ENCODE measurements at regions not wholly inside any gene's neighbourhood (a gene's known extent, or its start where the extent isn't known, plus 50 kb on each side); places are given as distances from the start of the nearest gene placed in this dataset.

DNA sequence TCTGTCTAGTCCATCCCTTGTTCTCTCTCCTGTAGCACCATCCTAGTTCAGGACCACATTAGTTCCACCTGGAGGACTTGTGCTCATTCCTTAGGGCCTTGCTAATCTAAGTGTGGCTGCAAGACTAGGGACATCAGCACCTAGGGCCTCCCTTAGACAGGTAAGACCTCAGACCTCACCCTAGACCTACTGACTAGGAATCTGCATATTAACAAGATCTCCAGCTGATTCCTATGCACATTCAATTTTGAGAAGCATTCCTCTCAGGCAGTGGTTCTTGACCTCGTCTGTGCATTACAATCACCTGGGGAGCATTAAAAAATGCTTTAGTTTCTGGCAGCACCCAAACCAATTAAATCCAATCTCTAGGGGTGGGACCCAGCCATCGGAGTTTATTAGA lies 238.4 kb upstream of the RGMA start:
- no peak overlapping the region for H3K9ac ChIP-seq (ENCODE audit: low read depth in 1 of 3, low read length in 3 of 3)
- no peaks in the 10 kb centered on the region for H3K4me1 ChIP-seq (ENCODE audit: control insufficient read depth in 3 of 3, insufficient read depth in 3 of 3, low read length in 3 of 3)
- H3K27me3 ChIP-seq (ENCODE audit: control insufficient read depth in 3 of 3, insufficient read depth in 3 of 3, low read length in 3 of 3): no peaks in the 10 kb centered on the region
- no peak overlapping the region for H3K4me3 ChIP-seq (ENCODE audit: low read length in 3 of 3)
- H3K36me3 ChIP-seq (ENCODE audit: control insufficient read depth in 3 of 3, insufficient read depth in 3 of 3, low read length in 3 of 3): no peaks in the 10 kb centered on the region
- H3K27ac ChIP-seq (ENCODE audit: low read depth, low read length): no peak overlapping the region
- H3K9me3 ChIP-seq (ENCODE audit: control insufficient read depth in 3 of 3, low read length in 3 of 3): no peaks in the 10 kb centered on the region

DNA sequence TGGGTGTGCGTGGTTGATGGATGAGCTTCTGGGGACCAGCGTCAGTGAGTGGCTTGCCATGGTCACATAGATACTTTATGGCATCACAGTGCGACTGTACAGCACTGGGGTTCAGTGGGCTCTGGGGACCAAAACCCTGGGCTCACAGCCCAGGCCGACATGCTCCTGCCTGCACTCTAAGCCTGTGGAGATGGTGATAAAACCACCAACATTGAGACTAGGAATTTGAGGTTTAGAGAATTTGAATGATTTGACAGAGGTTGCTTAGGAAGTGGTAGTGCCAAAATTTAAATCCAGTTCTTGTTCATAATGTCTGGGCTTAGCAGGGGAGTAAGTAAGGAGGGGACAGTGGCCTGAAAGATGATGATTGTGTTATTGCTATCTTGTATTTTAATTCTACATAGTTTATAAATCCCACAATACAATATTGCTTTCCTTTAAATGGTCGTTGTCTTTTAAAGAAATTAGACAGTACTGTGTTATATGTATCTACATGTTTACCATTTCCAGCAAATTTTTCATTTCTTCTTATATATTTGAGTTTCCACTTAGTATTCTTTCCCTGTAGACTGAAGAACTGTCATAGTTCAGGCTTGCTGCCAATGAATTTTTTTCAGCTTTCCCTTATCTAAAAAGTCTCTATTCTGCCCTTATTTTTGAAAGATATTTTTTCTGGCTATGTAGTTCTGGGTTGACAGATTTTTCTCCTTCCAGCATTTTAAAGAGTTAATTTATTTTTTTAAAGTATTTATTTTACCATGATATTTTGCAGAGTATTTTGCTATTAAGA lies 235.4 kb upstream of the RGMA start:
- Histone ChIP-seq H3K9ac (ENCODE audit: low read depth in 1 of 3, low read length in 3 of 3) (no peak overlapping the region), H3K27me3 (ENCODE audit: control insufficient read depth in 3 of 3, insufficient read depth in 3 of 3, low read length in 3 of 3) (no peaks in the 10 kb centered on the region), H3K36me3 (ENCODE audit: control insufficient read depth in 3 of 3, insufficient read depth in 3 of 3, low read length in 3 of 3) (no peaks in the 10 kb centered on the region), H3K27ac (ENCODE audit: low read depth, low read length) (no peak overlapping the region), H3K4me1 (ENCODE audit: control insufficient read depth in 3 of 3, insufficient read depth in 3 of 3, low read length in 3 of 3) (no peaks in the 10 kb centered on the region), H3K4me3 (ENCODE audit: low read length in 3 of 3) (no peak overlapping the region), H3K9me3 (ENCODE audit: control insufficient read depth in 3 of 3, low read length in 3 of 3) (no peaks in the 10 kb centered on the region)

DNA sequence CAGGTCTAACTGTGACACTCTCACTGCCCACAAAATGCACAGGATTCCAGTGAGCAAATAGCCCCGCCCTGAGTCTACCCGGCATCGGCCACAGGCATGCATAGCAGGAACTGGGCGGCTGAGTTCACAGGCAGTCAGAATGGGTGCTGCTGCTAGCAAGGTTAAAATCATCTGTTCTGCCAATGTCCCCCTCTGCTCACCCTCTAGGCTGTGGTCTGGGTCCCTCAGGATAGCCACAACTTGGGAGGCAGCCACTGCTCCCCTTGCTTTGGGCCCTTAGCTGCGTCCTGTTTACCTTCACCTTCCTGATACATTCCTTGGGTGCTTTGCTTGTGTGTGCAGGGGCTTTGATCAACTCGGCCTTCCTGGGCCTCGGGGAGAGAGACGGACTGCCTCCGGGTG lies 232.9 kb upstream of the RGMA start:
- H3K27me3 ChIP-seq (ENCODE audit: control insufficient read depth in 3 of 3, insufficient read depth in 3 of 3, low read length in 3 of 3): no peaks in the 10 kb centered on the region
- no peaks in the 10 kb centered on the region for H3K36me3 ChIP-seq (ENCODE audit: control insufficient read depth in 3 of 3, insufficient read depth in 3 of 3, low read length in 3 of 3)
- H3K27ac ChIP-seq (ENCODE audit: low read depth, low read length): no peak overlapping the region
- H3K9ac ChIP-seq (ENCODE audit: low read depth in 1 of 3, low read length in 3 of 3): no peak overlapping the region
- H3K9me3 ChIP-seq (ENCODE audit: control insufficient read depth in 3 of 3, low read length in 3 of 3): no peaks in the 10 kb centered on the region
- H3K4me1 ChIP-seq (ENCODE audit: control insufficient read depth in 3 of 3, insufficient read depth in 3 of 3, low read length in 3 of 3): no peaks in the 10 kb centered on the region
- no peak overlapping the region for H3K4me3 ChIP-seq (ENCODE audit: low read length in 3 of 3)

GRCh38 chr15:93319121-93319814 lies 230.3 kb upstream of the RGMA start:
- Histone ChIP-seq H3K4me1 (ENCODE audit: control insufficient read depth in 3 of 3, insufficient read depth in 3 of 3, low read length in 3 of 3) (no peaks in the 10 kb centered on the region), H3K27ac (ENCODE audit: low read depth, low read length) (no peak overlapping the region), H3K36me3 (ENCODE audit: control insufficient read depth in 3 of 3, insufficient read depth in 3 of 3, low read length in 3 of 3) (no peaks in the 10 kb centered on the region), H3K9ac (ENCODE audit: low read depth in 1 of 3, low read length in 3 of 3) (no peak overlapping the region), H3K4me3 (ENCODE audit: low read length in 3 of 3) (no peak overlapping the region), H3K9me3 (ENCODE audit: control insufficient read depth in 3 of 3, low read length in 3 of 3) (no peaks in the 10 kb centered on the region), H3K27me3 (ENCODE audit: control insufficient read depth in 3 of 3, insufficient read depth in 3 of 3, low read length in 3 of 3) (no peaks in the 10 kb centered on the region)

DNA sequence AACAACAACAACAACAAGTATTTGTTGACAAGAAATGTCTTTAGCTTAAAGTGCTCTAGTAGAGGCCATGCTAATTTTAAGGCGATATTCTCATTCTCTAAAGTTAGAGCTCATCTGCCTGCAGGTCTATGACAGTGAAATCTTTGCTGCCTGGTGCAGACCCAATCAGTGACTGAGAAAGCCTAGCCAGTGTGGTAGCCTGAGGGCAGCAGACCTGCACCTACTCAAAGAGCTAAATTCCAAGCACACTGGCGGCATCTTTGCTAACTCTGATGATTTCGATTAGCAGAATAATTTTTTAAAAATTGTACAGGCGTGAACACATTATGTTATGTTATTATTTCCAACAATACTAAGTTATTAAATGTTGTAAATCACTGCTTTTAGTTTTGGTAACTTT lies 228.8 kb upstream of the RGMA start:
- Histone ChIP-seq H3K27ac (ENCODE audit: low read depth, low read length) (no peak overlapping the region), H3K36me3 (ENCODE audit: control insufficient read depth in 3 of 3, insufficient read depth in 3 of 3, low read length in 3 of 3) (no peaks in the 10 kb centered on the region), H3K27me3 (ENCODE audit: control insufficient read depth in 3 of 3, insufficient read depth in 3 of 3, low read length in 3 of 3) (no peaks in the 10 kb centered on the region), H3K4me1 (ENCODE audit: control insufficient read depth in 3 of 3, insufficient read depth in 3 of 3, low read length in 3 of 3) (no peaks in the 10 kb centered on the region), H3K4me3 (ENCODE audit: low read length in 3 of 3) (no peak overlapping the region), H3K9me3 (ENCODE audit: control insufficient read depth in 3 of 3, low read length in 3 of 3) (no peaks in the 10 kb centered on the region), H3K9ac (ENCODE audit: low read depth in 1 of 3, low read length in 3 of 3) (no peak overlapping the region)

DNA sequence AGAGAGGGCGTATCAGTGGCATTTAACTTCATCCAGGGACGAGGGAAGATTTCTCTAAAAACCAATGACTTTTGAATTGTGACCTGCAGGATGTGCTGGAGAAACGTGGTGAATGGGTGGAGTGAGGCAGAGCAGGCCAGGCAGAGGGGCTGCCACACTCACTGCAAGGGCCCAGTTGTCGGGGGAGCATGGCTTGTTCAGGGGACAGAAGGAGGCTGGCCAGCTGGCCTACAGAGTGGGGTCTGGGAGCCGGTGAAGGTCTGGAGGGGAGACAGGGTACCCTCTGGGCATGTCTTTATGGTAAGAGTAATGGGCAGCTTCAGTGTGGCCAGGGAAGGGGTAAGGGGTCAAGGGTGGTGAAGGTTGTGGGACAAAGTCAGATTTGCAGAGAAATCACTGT lies 225.2 kb upstream of the RGMA start:
- Histone ChIP-seq H3K4me1 (ENCODE audit: control insufficient read depth in 3 of 3, insufficient read depth in 3 of 3, low read length in 3 of 3) (no peaks in the 10 kb centered on the region), H3K9me3 (ENCODE audit: control insufficient read depth in 3 of 3, low read length in 3 of 3) (no peaks in the 10 kb centered on the region), H3K4me3 (ENCODE audit: low read length in 3 of 3) (no peak overlapping the region), H3K27ac (ENCODE audit: low read depth, low read length) (no peak overlapping the region), H3K27me3 (ENCODE audit: control insufficient read depth in 3 of 3, insufficient read depth in 3 of 3, low read length in 3 of 3) (no peaks in the 10 kb centered on the region), H3K36me3 (ENCODE audit: control insufficient read depth in 3 of 3, insufficient read depth in 3 of 3, low read length in 3 of 3) (no peaks in the 10 kb centered on the region), H3K9ac (ENCODE audit: low read depth in 1 of 3, low read length in 3 of 3) (no peak overlapping the region)

DNA sequence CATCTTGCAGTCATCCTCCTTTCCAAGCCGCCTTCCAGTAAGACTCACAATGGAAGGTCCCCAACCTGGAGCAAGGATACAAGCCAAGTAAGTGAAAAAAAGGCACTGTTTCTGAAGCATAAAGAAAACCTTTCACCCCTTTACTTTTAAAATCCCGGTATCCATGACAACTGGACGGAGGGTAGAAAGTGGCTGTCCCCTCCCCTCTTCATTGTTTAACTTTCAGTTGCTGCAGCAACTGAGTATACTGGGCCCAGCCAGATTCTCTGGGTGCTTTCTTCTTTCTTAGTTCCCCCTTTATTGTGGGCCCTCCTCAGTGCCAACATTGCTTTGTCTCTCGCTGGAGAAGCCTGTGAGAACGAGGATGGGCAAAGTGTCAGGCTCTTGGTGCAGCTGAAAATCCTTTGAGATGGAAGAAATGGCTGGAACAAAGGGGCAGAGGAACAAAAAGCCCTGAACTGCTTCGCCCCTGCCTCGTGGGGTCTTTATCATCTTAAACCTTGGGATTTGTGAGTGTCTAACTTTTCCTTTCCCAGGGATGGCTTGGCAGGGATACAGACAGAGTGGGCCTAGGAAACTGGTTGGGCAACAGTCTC lies 224.0 kb upstream of the RGMA start:
- Histone ChIP-seq H3K4me1 (ENCODE audit: control insufficient read depth in 3 of 3, insufficient read depth in 3 of 3, low read length in 3 of 3) (peaks cover 0 to 3% (median 0%) of the 10 kb centered on the region in 3 donors), H3K9me3 (ENCODE audit: control insufficient read depth in 3 of 3, low read length in 3 of 3) (no peaks in the 10 kb centered on the region), H3K27me3 (ENCODE audit: control insufficient read depth in 3 of 3, insufficient read depth in 3 of 3, low read length in 3 of 3) (no peaks in the 10 kb centered on the region), H3K36me3 (ENCODE audit: control insufficient read depth in 3 of 3, insufficient read depth in 3 of 3, low read length in 3 of 3) (no peaks in the 10 kb centered on the region), H3K9ac (ENCODE audit: low read depth in 1 of 3, low read length in 3 of 3) (no peak overlapping the region), H3K4me3 (ENCODE audit: low read length in 3 of 3) (no peak overlapping the region), H3K27ac (ENCODE audit: low read depth, low read length) (no peak overlapping the region)

DNA sequence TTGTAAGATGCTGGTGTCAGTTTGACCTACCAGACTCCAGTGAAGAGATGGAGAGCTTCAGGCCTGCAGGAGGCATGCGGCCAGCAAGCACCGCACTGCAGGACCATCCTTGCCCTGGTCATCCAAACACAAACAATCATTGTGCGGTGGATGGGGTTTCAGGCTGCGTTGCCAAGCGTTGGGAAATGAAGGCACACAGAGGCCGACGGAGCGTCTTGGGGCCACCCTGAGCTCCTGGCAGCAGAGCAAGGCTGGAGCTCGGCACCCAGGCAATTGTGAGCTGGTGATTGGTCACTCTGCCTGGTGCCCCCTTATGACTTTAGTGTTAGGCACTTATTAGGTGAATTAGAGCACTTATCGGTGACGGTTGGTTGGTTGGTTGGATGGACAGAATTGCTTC lies 222.6 kb upstream of the RGMA start:
- H3K9ac ChIP-seq (ENCODE audit: low read depth in 1 of 3, low read length in 3 of 3): no peak overlapping the region
- no peaks in the 10 kb centered on the region for H3K9me3 ChIP-seq (ENCODE audit: control insufficient read depth in 3 of 3, low read length in 3 of 3)
- no peaks in the 10 kb centered on the region for H3K36me3 ChIP-seq (ENCODE audit: control insufficient read depth in 3 of 3, insufficient read depth in 3 of 3, low read length in 3 of 3)
- no peak overlapping the region for H3K4me3 ChIP-seq (ENCODE audit: low read length in 3 of 3)
- peaks cover 0 to 3% (median 0%) of the 10 kb centered on the region in 3 donors for H3K4me1 ChIP-seq (ENCODE audit: control insufficient read depth in 3 of 3, insufficient read depth in 3 of 3, low read length in 3 of 3)
- H3K27ac ChIP-seq (ENCODE audit: low read depth, low read length): no peak overlapping the region
- no peaks in the 10 kb centered on the region for H3K27me3 ChIP-seq (ENCODE audit: control insufficient read depth in 3 of 3, insufficient read depth in 3 of 3, low read length in 3 of 3)

DNA sequence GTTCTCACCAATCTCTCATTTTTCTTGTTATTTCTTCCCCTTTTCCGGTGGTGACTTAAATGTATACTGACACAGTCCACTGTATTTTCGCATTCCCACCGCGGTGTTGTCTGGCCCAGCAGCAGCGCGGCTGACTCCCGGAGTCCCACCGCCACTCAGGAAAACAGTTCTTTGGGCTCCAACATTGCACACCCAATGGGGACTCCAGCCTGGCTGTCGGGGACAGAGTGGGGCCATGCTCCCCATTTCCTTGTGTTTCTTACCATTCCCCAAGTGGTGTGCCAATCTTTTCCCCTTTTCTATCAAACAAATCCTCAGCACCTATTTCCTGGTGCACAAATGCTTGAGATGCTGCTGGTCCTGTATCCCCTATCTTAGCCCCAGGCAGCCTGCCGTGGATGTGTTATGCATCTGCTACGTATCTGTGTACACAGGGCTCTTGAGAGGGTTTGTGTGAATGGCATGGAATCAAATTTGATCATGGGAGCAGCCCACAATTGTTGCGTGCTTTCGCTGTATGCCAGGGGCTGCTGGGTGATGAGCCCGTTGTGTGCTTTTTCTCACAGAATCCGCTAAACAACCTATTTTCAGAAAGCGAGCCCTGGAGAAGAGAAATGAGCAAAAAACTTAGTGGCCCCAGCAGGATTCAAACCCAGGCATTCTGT lies 219.1 kb upstream of the RGMA start:
- Histone ChIP-seq H3K4me3 (ENCODE audit: low read length in 3 of 3) (no peak overlapping the region), H3K9ac (ENCODE audit: low read depth in 1 of 3, low read length in 3 of 3) (no peak overlapping the region), H3K4me1 (ENCODE audit: control insufficient read depth in 3 of 3, insufficient read depth in 3 of 3, low read length in 3 of 3) (peaks cover 0 to 3% (median 0%) of the 10 kb centered on the region in 3 donors), H3K27me3 (ENCODE audit: control insufficient read depth in 3 of 3, insufficient read depth in 3 of 3, low read length in 3 of 3) (no peaks in the 10 kb centered on the region), H3K36me3 (ENCODE audit: control insufficient read depth in 3 of 3, insufficient read depth in 3 of 3, low read length in 3 of 3) (no peaks in the 10 kb centered on the region), H3K9me3 (ENCODE audit: control insufficient read depth in 3 of 3, low read length in 3 of 3) (no peaks in the 10 kb centered on the region), H3K27ac (ENCODE audit: low read depth, low read length) (no peak overlapping the region)

- Histone ChIP-seq H3K9me3 (ENCODE audit: control insufficient read depth in 3 of 3, low read length in 3 of 3) (no peaks in the 10 kb centered on the region), H3K27me3 (ENCODE audit: control insufficient read depth in 3 of 3, insufficient read depth in 3 of 3, low read length in 3 of 3) (no peaks in the 10 kb centered on the region), H3K36me3 (ENCODE audit: control insufficient read depth in 3 of 3, insufficient read depth in 3 of 3, low read length in 3 of 3) (no peaks in the 10 kb centered on the region), H3K9ac (ENCODE audit: low read depth in 1 of 3, low read length in 3 of 3) (no peak overlapping the region), H3K4me1 (ENCODE audit: control insufficient read depth in 3 of 3, insufficient read depth in 3 of 3, low read length in 3 of 3) (peaks cover 0 to 3% (median 0%) of the 10 kb centered on the region in 3 donors), H3K4me3 (ENCODE audit: low read length in 3 of 3) (no peak overlapping the region), H3K27ac (ENCODE audit: low read depth, low read length) (no peak overlapping the region)
Measured at GRCh38 chr15:93307513-93307912, 218.5 kb upstream of the RGMA start.

Data from skeletal muscle tissue (tissue), 3 donors.